GM03348 (cell line): ENCODE measurements at regions not wholly inside any gene's neighbourhood (a gene's known extent, or its start where the extent isn't known, plus 50 kb on each side); places are given as distances from the start of the nearest gene placed in this dataset.

Experiments used
- DNase-seq: peaks from one replicate; pipeline ENCODE4 v3.0.0; 2012; ENCODE audit warnings: low spot score

- DNase-seq: no peak
Measured at GRCh38 chr10:124146483-124146882, 53.1 kb upstream of the CHST15 start.

- no peak for DNase-seq
Measured at GRCh38 chr10:124145109-124145870, 51.9 kb upstream of the CHST15 start.

- no peak for DNase-seq
Measured at GRCh38 chr10:124144536-124144935, 51.1 kb upstream of the CHST15 start.

GRCh38 chr10:124143721-124144120 is 50.3 kb upstream of the CHST15 start:
- DNase-seq: no peak
